GM21515 (cell line): ENCODE measurements at regions not wholly inside any gene's neighbourhood (a gene's known extent, or its start where the extent isn't known, plus 50 kb on each side); places are given as distances from the start of the nearest gene placed in this dataset.
"Not testable (repeated sequence)": the region's sequence is repeated elsewhere in the genome, so short reads cannot be mapped to it uniquely, and the experiment has no call there.

Source experiments
- ATAC-seq: cut with Tn5 transposase; IDR thresholded peaks from one replicate; pipeline ENCODE4 v1.9.1; 2021; ENCODE audit not compliant: unreplicated experiment

DNA sequence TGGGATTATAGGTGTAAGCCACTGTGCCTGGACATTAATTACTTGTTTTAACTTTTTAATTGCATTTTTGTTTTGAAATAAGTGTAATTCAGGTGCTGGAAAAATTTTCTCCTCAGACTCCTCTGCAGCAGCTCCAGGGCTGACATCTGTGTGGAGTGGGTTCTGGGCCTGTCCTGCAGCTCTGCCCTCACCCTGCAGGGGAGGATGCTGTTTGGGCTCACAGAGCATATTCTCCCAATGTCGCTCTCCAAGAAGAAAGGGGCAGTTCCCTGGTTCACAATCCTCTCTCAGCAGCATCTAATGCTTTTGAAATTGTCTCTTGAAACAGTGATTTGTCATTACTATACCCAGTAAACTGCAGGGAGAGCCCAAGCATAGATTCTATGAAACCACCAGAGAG, 995.7 kb downstream of the TMEM121 start:
- ATAC-seq: not testable (repeated sequence)

DNA sequence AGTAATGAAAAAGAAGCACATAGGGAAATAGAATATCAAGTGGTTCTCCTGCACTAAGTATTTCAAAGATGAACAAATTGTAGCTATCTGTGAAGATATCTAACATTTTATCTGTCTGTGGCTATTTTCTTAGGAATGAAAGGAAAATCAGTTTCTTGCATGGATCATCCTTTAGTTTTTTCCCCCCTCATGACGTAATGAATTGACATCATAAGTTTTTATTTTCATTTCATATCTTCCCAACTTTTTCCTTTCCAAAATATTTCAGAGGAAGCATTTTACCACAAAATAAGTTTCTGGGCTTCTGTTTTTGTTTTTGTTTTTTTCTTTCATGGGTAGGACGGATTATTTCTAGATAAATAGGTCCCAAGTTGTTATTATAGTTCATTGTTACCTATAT, 996.6 kb downstream of the TMEM121 start:
- no peak for ATAC-seq

DNA sequence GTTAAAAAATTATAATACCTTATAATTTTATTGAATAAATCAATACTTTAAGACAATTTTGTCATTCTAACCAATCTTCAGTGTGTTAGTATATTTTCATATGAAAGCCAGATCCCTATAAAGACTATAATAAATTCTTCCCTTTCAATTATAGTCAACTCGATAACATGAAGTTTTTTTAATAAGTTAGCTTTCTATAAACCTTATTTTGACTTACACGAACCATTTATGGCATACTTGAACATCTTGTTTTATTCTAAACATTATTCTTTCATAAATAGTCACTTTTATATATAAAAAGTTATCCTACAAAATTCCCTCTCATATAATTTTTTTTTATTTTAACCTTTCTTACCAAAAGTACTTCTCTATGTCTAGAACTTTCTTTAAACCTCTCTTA, 1002.3 kb downstream of the TMEM121 start:
- no peak for ATAC-seq

GRCh38 chr14:106530031-106530422, 1003.6 kb downstream of the TMEM121 start:
- ATAC-seq: no peak

- ATAC-seq: peak; percentile 80
Observed at GRCh38 chr14:106530423-106531107, 1004.2 kb downstream of the TMEM121 start.

DNA sequence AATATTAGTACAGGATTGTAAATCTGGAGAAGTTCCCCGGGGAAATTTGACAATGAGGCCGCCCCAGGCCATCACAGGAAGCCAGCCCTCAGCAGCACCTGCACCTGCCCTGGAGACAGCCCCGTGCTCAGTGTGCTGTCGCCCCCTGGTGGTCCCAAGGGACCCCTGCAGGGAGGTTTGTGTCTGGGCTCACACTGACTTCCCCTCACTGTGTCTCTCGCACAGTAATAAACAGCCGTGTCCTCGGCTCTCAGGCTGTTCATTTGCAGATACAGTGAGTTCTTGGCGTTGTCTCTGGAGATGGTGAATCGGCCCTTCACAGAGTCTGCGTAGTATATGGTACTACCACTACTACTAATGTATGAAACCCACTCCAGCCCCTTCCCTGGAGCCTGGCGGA, 1011.2 kb downstream of the TMEM121 start:
- not testable (repeated sequence) for ATAC-seq

GRCh38 chr14:106538201-106538600, 1011.8 kb downstream of the TMEM121 start:
- ATAC-seq: no peak

DNA sequence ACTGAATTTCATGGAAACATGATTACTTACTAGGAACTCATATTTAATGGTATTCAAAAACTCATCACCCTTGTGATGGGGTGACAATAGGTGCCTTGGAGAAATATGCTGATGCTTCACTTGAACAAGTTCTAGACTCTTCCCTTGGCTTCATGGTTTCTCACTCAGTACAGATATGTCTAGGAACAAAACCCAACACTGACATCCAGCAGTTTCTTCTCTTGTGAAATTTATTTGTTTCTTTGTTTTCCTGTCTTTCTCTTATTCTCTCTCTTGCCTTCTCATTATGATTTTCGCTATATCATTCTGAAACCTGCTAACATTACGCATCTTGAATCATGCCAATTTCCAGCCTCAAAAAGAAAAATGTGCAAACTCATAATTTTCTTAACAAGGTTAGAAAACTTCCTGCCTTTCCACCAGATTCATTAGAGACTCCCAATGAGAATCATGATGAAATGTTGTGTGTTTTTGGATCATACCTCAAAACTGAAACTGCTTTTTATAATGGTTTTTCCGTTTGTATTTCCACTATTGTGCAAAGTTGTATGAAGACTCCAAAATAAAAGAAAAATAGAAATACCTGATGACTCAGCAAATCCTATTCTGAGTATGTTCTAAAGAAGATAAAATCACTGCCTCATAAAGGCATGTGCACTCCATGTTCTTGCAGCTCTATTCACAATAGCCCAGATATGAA, 1021.5 kb downstream of the TMEM121 start:
- no peak for ATAC-seq

GRCh38 chr14:106549064-106549463, 1022.7 kb downstream of the TMEM121 start:
- no peak for ATAC-seq

DNA sequence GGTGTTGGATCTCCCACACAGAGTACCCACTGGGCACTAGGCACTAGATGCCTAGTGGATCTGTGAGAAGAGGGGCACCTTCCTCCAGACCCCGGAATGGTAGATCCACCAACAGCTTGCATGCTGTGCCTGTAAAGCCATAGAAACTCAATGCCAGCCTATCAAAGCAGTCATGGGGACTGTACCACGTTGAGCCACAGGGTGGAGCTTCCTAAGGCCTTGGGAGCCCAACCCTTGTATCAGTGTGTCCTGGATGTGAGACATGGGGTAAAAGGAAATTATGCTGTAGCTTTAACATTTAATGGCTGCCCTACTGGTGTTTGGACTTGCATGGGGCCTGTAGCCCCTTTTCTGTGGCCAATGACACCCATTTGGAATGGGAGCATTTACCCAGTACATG, 1024.9 kb downstream of the TMEM121 start:
- ATAC-seq: no peak

DNA sequence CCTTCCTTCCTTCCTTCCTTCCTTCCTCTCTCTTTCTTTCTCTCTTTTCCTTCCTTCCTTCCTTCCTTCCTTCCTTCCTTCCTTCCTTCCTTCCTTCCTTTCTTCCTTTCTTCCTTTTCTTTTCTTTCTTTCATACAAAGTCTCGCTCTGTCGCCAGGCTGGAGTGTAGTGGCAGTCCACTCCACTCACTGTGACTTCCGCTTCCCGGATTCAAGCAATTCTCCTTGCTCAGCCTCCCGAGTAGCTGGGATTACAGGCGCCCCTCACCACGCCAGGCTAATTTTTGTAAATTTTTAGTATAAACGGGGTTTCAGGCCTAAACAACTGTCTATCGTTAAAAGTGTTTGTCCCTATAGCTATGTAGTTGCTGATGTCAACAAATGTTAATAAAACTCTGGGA, 1029.8 kb downstream of the TMEM121 start:
- ATAC-seq: not testable (repeated sequence)

GRCh38 chr14:106556665-106557289, 1030.4 kb downstream of the TMEM121 start:
- ATAC-seq: no peak

DNA sequence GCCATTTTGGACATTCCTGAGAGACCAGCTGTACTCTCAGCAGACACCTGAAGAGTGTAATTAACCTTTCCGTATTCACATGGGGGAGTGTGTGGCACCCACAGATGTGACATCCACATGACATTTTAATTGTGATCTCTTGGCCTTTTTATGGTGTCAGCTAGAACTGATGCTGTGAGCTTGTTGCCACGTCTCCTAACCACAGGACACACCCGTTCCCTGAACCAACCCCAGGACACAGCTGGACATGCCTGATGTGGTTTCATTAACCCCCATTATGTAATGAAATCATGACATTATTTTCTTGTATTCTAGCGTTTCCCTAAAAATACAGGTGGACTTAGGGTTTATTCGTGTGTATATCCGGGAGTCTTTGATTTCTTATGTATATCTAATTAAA, 1036.1 kb downstream of the TMEM121 start:
- ATAC-seq: no peak

DNA sequence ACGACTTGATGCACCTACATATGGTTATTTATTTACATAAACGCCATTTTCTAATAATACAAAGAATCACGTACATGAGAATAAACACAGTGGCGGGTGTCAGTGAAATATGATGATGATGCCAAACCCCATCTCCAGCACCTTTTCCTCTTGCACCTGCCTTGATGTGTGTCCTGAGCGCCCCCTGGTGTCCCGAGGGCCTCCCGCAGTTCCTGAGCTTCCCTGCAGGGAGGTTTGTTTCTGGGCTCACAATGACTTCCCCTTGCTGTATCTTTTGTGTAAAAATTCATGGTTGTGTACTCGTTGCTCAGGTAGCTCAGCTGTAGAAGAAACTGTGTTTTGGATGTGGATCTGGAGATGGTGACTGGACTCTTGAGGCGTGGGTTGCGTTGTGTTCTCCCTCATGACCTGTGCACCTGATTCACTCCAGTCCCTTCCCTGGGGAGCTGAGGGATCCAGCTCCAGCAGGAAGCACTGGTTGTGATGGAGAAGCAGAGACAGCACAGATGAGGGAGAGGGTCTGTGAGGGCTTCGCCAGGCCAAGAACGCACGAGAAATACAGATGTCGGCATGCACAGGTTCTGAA, 1037.8 kb downstream of the TMEM121 start:
- ATAC-seq: no peak

- no peak for ATAC-seq
Observed at GRCh38 chr14:106578481-106578880, 1052.1 kb downstream of the TMEM121 start.

GRCh38 chr14:106579084-106579483, 1052.7 kb downstream of the TMEM121 start:
- no peak for ATAC-seq

DNA sequence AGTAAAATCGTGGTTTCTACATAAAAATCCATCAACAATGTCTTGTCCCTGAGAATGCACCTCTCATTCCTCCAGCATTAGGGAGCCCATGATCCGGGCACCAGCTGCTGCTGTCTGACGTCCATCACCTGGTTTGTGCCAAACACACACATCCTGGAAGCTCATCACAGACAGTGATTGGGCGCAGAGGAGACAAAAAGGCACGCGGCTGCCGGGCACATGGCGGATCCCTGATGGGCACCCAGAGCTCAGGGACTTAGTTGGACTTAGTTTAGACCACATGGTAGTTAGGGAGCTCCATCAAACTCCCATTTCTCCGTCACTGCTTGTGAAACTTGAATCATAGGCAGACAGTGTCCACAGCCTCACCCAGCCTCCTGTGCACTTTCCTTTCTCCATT, 1059.3 kb downstream of the TMEM121 start:
- no peak for ATAC-seq

DNA sequence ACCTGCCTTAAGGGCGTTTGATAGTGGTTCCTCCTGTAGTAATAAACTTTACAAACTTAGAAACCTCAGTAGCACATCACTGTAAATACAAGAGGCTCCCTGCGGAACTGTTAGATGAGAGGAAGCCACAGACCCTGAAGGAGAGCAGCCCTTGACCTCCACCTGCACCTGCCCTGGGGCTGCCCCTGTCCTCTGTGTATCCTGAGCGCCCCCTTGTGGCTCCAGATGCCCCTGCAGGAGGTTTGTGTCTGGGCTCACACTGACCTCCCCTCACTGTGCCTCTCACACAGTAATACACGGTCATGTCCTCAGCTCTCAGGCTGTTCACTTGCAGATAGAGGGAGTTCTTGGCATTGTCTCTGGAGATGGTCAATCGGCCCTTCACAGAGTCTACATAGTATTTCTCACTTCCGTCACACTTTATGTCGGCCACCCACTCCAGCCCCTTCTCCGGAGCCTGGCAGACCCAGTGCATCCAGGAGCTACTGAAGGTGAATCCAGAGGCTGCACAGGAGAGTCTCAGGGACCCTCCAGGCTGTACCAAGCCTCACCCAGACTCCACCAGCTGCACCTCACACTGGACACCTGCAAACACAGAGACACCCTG, 1059.8 kb downstream of the TMEM121 start:
- ATAC-seq: no peak

DNA sequence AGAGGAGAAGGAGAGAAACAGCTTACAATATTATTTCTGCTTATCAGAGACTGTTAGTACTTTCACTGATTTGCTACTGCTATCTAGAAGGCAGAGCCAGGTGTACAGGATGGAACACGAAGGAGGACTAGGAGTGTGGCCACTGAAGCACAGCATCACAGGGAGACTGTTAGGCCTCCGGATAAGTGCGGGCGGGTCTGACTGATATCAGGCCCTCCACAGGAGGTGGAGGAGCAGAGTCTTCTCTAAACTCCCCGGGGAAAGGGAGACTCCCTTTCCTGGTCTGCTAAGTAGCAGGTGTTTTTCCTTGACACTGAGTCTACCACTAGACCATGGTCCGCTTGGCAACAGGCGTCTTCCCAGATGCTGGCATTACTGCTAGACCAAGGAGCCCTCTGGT, 1065.2 kb downstream of the TMEM121 start:
- not testable (repeated sequence) for ATAC-seq

- ATAC-seq: not testable (repeated sequence)
Observed at GRCh38 chr14:106592115-106592852, 1065.9 kb downstream of the TMEM121 start.

DNA sequence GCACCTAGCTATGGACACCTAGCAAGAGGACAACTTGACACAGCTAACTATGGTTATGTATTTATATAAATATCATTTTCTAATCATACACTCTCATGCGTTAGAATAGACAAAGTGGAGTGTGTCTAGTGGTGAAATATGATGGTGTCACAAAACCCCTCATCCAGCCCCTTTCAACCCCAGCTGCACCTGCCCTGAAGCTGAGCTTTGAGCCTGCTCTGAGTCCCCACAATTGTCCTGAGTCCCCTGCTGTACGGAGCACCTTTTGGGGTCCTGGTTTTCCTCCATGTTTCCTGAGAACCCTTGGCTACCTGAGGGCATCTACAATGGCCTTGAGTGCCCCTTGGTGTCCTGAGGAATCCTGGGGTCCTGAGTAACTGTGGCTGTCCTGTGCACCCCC, 1072.8 kb downstream of the TMEM121 start:
- no peak for ATAC-seq
